ENCODE measurements at regions not wholly inside any gene's neighbourhood (a gene's known extent, or its start where the extent isn't known, plus 50 kb on each side); places are given as distances from the start of the nearest gene placed in this dataset.

DNA sequence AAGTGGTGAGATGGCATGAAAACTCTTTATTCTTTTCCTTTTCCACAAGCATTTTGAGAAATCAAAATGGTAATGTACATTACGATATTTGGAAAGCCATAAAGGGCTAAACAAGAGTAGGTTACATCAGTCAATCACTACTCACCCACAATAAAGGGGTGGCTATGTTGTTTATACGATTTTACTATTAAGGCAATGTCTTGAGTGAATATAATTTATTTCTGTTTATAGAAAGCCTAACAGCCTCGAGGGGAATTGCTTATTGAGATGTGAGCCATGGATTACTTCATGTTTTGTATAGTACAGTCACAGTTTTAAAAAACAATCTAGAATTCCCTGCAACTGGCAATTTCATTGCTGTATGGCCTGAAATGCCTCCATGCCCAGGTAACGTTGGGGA is 237.5 kb upstream of the RBBP8 start:
- no peaks in the 10 kb centered on the region for H3K36me3 ChIP-seq
- intact Hi-C loops (cut with DNase I), result no loop called here
- H3K4me3 ChIP-seq, result no peak overlapping the region
- TF ChIP-seq, protein P1, sequence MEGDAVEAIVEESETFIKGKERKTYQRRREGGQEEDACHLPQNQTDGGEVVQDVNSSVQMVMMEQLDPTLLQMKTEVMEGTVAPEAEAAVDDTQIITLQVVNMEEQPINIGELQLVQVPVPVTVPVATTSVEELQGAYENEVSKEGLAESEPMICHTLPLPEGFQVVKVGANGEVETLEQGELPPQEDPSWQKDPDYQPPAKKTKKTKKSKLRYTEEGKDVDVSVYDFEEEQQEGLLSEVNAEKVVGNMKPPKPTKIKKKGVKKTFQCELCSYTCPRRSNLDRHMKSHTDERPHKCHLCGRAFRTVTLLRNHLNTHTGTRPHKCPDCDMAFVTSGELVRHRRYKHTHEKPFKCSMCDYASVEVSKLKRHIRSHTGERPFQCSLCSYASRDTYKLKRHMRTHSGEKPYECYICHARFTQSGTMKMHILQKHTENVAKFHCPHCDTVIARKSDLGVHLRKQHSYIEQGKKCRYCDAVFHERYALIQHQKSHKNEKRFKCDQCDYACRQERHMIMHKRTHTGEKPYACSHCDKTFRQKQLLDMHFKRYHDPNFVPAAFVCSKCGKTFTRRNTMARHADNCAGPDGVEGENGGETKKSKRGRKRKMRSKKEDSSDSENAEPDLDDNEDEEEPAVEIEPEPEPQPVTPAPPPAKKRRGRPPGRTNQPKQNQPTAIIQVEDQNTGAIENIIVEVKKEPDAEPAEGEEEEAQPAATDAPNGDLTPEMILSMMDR (IDR thresholded peaks at IDR 0.05), result no peak
- no peaks in the 10 kb centered on the region for H3K9me3 ChIP-seq
- no peak for DNase-seq
- H3K4me1 ChIP-seq, result no peaks in the 10 kb centered on the region
- H3K9ac ChIP-seq (ENCODE audit: low read depth in 2 of 2, low read length in 2 of 2), result no peak overlapping the region
- H3K27me3 ChIP-seq, result no peaks in the 10 kb centered on the region
- H3K27ac ChIP-seq, result no peak overlapping the region

DNA sequence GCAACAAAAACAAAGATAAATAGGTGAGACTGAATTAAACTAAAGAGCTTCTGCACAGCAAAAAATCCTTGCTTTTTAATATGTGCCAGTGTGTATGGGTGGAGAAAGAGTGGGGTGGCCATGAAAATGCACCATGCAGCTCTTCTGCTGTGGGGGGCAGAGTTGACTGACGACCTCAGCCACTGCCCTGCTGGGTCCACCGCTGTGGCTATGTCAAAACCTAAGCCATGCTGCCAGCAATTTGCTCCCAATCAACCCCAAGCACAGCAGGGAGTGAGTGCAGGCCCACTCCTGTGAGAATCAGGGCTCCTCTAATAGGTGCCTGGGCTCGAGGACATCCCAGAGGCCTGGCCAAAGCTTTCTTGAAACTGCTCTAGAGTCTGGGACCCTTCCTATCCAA is 235.6 kb upstream of the RBBP8 start:
- no peaks in the 10 kb centered on the region for H3K27me3 ChIP-seq
- H3K9ac ChIP-seq (ENCODE audit: low read depth in 2 of 2, low read length in 2 of 2), result no peak overlapping the region
- TF ChIP-seq, protein P1 (IDR thresholded peaks at IDR 0.05), result no peak
- DNase-seq, result no peak
- intact Hi-C loops (cut with DNase I), result no loop called here
- H3K9me3 ChIP-seq, result no peaks in the 10 kb centered on the region
- H3K4me3 ChIP-seq, result no peak overlapping the region
- H3K36me3 ChIP-seq, result no peaks in the 10 kb centered on the region
- no peak overlapping the region for H3K27ac ChIP-seq
- no peaks in the 10 kb centered on the region for H3K4me1 ChIP-seq

- intact Hi-C loops (cut with DNase I), result no loop called here
- no peak overlapping the region for H3K9ac ChIP-seq (ENCODE audit: low read depth in 2 of 2, low read length in 2 of 2)
- H3K27ac ChIP-seq, result no peak overlapping the region
- no peaks in the 10 kb centered on the region for H3K9me3 ChIP-seq
- DNase-seq, result no peak
- H3K4me1 ChIP-seq, result no peaks in the 10 kb centered on the region
- TF ChIP-seq, protein P1 (IDR thresholded peaks at IDR 0.05), result no peak
- no peaks in the 10 kb centered on the region for H3K36me3 ChIP-seq
- H3K27me3 ChIP-seq, result no peaks in the 10 kb centered on the region
- H3K4me3 ChIP-seq, result no peak overlapping the region
These were observed 234.4 kb upstream of the RBBP8 start for GRCh38 chr18:22698711-22699110.

DNA sequence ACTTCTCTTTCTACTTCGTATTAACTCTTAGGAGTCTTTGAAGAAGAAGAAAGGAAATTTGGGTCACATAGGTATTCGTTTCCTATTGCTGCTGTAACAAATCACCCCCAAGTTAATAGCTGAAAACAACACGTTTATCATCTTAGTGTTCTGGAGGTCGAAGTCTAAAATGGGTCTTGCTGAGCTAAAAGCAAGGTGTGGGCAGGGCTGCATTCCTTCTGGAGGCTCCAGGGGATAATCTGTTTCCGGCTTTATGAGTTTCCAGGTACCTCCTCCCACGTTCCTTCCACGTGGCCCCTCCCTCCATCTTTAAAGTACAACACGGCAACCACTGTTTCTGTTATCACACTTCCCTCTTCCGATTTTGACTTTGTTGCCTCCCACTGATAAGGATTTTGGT is 233.5 kb upstream of the RBBP8 start:
- no peaks in the 10 kb centered on the region for H3K36me3 ChIP-seq
- H3K4me3 ChIP-seq, result no peak overlapping the region
- intact Hi-C loops (cut with DNase I), result loop anchor here (10.0 kb wide), 1 partner anchor 785 kb away; no protein-coding TSS in a partner anchor

GRCh38 chr18:22700920-22701319 is 232.2 kb upstream of the RBBP8 start:
- intact Hi-C loops (cut with DNase I), result loop anchor here (10.0 kb wide), 1 partner anchor 786 kb away; no protein-coding TSS in a partner anchor
- Histone ChIP-seq H3K4me1 (no peaks in the 10 kb centered on the region), H3K9me3 (no peaks in the 10 kb centered on the region), H3K27ac (no peak overlapping the region), H3K36me3 (no peaks in the 10 kb centered on the region), H3K9ac (ENCODE audit: low read depth in 2 of 2, low read length in 2 of 2) (no peak overlapping the region), H3K4me3 (no peak overlapping the region), H3K27me3 (no peaks in the 10 kb centered on the region)
- DNase-seq, result no peak
- TF ChIP-seq, protein P1 (IDR thresholded peaks at IDR 0.05), result no peak

More for the DNA sequence above, 233.5 kb upstream of the RBBP8 start:
- H3K9me3 ChIP-seq, result no peaks in the 10 kb centered on the region
- no peak overlapping the region for H3K9ac ChIP-seq (ENCODE audit: low read depth in 2 of 2, low read length in 2 of 2)
- TF ChIP-seq, protein P1 (IDR thresholded peaks at IDR 0.05), result no peak
- no peaks in the 10 kb centered on the region for H3K27me3 ChIP-seq
- no peaks in the 10 kb centered on the region for H3K4me1 ChIP-seq
- no peak overlapping the region for H3K27ac ChIP-seq
- no peak for DNase-seq

All from colonic mucosa (tissue), 4 donors.